GM20431 (cell line): ENCODE measurements at regions not wholly inside any gene's neighbourhood (a gene's known extent, or its start where the extent isn't known, plus 50 kb on each side); places are given as distances from the start of the nearest gene placed in this dataset.

Experiments
- in situ Hi-C: fragments of 300-500 bp; cut with MseI, MboI; formaldehyde crosslinking; loops from one replicate; pipeline ENCODE4 v1.15.0; 2020; ENCODE audit warnings: low sequenced_read_pairs; ENCODE audit not compliant: unreplicated experiment

DNA sequence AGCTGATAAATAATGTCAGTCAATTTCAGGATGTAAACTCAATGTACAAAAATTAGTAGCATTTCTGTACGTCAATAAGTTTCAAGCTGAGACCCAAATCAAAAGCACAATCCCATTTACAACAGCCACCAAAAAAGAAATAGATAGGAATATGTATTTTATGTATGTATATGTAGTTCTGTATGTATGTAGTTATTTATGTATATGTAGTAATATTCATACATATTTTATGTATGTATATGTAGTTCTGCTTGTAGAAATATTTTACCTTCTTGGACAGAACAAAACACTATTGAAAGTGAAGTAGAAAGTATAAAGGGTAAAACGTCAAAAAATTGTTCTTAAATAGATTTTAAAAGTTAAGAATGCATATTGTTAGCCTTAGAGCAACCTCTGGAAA lies 591.0 kb upstream of the SETBP1 start:
- in situ Hi-C loops = no loop called here

- in situ Hi-C loops = no loop called here
These were observed 590.2 kb upstream of the SETBP1 start for GRCh38 chr18:44090453-44090852.

DNA sequence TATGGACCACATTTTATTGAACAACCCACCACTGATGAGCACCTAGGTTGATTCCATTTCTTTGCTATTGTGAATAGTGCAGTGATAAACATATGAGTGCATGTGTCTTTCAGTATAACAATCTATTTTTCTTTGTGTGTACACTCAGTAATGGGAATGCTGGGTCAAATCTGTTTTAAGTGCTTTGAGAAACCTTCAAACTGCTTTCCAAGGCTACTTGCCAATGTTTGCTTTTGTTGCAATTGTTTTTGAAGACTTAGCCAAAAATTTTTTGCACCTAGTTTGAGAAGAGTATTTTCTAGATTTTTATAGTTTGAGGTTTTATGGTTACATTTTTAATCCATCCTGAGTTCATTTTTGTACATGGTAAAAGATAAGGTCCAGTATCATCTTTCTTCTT lies 587.4 kb upstream of the SETBP1 start:
- in situ Hi-C loops = no loop called here

GRCh38 chr18:44096016-44096415 lies 584.7 kb upstream of the SETBP1 start:
- in situ Hi-C loops = no loop called here

DNA sequence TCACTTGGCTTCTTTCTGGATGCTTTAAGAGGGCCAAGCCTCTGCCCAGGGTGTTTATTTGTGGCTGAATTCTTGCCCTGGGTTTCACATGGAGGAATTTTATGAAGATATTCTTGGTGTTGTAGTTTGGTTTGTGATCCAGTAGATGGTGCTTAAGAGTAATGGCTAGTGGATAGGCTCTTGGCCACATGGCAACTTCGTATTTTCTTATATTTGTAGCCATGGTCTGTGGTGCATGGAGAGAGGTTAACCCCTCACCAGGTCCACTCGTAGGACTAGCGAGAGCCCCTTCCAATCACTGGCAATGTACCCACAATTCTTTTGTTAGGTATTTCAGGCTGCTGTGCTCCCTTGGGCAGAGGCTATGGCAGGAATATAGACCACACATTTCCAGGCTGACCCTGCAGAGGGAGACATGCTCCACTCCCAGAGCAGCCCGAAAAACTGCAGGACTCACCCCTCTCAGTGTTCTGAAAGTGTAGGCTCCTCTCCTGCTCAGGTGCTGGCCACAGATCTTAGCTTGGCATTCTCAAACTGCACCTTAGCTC lies 582.1 kb upstream of the SETBP1 start:
- in situ Hi-C loops = no loop called here

GRCh38 chr18:44107187-44107586 lies 573.5 kb upstream of the SETBP1 start:
- in situ Hi-C loops = no loop called here

DNA sequence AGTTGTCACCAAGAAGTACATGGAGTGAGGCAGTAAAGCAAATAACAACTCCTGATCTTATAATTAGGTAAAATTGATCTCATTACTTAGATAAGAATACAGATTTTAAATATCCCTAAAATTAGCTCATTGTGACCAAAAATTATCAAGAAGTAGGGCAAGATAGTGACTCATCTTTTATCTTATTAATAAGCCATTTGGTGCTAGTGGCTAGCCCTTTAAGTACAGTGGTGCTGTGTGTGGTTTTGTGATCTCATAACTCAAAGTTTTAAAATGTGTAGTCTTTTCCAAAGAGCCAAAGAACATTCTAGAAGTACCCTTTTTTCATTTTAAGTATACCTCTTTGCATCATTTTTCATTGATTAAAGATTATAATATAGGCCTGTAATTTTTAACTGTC lies 569.4 kb upstream of the SETBP1 start:
- in situ Hi-C loops = no loop called here

DNA sequence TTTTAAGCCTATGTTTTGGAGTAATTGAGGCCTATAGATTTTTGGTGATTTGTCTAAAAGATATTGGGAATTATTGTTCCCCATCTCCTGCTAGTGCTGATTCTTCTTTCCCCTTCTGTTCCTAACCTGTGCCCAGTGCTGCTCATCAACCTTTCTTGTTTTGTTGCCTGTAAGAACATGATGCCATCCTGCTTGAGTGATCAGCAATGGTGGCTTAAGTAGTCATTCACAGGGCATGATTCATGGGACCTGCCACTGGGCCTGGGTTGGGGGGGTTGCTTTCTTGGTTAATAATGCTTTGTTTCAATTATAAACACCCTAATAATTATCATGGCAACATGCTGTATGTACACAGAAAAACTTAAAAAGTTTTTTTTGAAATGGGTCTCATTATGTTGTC lies 562.9 kb upstream of the SETBP1 start:
- in situ Hi-C loops = no loop called here

DNA sequence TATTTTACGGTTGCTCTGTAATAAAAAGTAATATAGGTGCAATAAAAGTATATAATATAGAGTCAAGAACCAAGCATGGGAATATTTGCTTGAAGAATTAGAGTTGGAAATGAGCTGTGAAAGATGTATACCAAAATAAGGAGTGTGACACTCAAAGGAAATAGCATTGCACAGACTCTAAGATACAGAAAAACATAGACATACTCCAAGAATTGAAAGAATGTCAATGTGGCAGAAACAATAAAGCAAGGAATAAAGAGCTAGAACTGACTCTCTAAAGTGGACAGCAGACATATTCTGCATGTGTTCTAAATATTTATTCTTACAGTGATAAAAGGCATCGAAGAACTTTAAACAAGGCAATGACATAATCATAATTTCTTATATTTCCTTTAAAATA lies 561.1 kb upstream of the SETBP1 start:
- in situ Hi-C loops = no loop called here

GRCh38 chr18:44123743-44124142 lies 556.9 kb upstream of the SETBP1 start:
- in situ Hi-C loops = no loop called here

DNA sequence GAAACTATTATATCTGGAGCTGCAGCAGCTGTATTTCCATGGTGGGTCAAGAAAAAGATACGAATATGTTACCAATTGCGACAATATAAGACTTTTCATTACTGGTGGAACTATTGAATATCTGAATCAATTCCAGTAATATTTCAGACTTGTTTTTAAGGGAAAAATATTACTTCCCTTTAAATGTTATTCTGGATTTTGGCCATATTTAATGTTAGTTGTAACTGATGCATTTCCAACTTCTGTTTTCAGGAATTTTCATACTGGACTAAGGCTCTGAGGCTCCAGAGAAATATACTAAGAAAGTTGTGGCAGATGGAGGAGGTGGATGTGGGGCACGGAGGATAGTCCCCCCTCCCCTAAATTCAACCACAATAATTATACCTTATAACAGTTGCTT lies 555.2 kb upstream of the SETBP1 start:
- in situ Hi-C loops = no loop called here

- in situ Hi-C loops = no loop called here
These were observed 554.1 kb upstream of the SETBP1 start for GRCh38 chr18:44126598-44126997.

GRCh38 chr18:44128365-44128764 lies 552.3 kb upstream of the SETBP1 start:
- in situ Hi-C loops = no loop called here

DNA sequence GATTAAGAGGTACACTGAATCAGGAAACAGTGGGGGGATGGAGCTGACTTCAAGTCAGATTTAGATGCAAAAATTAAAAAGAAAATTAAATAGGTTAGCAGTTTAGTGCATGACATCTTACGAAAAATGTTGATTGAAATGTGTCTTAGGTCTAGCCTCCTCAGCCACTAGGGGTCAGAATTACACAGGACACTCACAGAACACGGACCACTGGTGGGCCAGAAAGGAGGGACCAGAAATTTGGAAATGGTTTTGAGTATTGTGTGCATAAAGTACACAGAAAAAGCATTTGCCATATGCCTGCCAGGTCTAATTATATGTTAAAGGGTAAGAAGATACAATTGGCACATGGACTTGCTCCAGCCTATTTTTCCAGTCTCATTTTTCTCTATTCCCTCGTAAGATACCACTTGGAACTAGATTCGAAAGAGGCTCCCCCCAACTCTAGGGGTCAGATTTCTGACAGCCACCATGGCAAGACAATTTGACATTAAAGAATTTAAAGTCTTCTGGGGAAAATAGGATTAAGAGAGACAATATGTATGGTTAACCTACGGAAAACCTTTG lies 550.2 kb upstream of the SETBP1 start:
- in situ Hi-C loops = no loop called here

GRCh38 chr18:44133483-44133882 lies 547.2 kb upstream of the SETBP1 start:
- in situ Hi-C loops = no loop called here

DNA sequence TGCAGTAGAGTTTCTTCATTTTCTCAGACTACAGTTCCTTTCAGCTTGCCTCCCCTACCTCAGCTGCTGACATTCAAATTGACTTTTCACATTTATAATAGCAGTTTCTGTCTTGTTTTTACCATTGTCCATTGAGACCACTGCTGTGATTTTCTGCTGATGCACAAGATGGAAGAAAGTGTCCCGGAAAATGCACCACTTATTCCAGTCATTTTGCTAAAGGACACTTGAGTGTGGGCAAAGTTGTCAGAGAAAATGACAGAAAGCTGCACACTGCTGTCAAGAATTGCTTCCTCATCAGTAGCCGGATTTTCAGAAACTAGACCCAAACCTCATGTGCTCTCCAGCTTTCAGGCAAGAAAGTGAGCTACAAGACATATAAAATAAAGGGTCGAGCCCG lies 546.2 kb upstream of the SETBP1 start:
- in situ Hi-C loops = no loop called here

DNA sequence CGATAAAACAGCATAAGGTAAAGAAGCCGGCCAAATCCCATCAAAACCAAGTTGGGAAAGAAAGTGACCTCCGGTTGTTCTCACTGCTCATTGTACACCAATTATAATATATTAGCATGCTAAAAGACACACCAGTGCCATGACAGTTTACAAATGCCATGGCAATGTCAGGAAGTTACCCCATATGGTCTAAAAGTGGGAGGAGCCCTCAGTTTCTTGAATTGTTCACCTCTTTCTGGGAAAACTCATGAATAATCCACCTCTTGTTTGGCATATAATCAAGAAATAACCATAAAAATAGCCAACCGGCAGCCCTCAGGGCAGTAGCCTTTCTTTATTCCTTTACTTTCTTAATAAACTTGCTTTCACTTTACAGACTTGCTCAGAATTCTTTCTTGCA lies 544.9 kb upstream of the SETBP1 start:
- in situ Hi-C loops = no loop called here

GRCh38 chr18:44136326-44136725 lies 544.4 kb upstream of the SETBP1 start:
- in situ Hi-C loops = no loop called here

DNA sequence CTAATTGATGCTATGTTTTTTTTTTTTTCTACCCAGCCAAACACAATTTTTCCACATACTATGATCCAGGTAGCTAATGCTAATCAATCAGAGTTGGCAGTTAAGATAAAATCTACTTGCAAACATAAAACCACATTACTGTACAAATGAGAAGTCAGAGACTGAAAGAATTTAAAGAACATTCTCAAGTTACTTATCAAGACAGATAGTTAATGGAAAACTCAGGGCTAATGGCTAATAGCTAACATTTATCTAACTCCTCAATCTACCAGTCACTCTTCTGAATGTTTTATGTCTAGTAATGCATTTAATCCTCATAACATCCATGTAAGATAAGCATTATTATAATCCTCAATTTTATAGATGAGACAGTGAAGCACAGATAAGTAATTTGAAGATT lies 537.6 kb upstream of the SETBP1 start:
- in situ Hi-C loops = no loop called here

DNA sequence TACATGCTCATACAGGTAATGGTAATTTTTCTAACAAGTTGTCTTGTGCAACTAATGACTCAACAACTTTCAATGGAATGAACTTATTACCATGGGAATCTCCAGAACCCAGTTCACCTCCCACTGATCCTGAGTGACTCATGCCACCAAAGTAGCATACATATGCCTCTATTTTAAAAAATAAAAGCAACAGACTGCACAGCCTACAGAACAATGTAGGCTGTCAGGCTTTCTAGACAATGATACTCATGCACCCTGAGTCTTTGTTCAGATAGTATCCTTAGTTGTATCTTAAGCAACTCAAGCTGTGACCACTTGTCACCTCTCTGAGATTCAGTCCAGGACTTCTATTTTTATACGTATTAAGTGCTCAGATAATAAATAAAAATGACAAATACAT lies 531.0 kb upstream of the SETBP1 start:
- in situ Hi-C loops = no loop called here

DNA sequence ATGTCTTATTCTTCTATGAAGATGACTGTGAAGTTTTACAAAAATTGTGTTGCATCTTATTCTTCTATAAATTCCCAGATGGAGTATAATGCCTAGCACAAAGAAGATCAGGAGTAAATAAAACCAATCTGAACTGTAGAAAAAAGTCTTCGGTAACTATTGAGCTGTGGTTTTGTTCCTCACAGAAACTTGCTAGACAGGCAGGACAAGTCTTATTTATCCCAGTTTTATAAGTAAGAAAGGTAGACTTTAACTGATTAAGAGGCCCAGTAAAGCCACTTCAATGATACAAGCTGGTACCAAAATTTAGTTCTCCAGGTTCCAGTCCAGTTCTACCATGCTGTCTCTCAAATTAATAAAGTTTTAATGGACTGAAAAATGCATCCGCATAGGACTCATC lies 526.7 kb upstream of the SETBP1 start:
- in situ Hi-C loops = no loop called here

- in situ Hi-C loops = no loop called here
These were observed 524.6 kb upstream of the SETBP1 start for GRCh38 chr18:44156126-44156525.
